ENCODE measurements at regions not wholly inside any gene's neighbourhood (a gene's known extent, or its start where the extent isn't known, plus 50 kb on each side); places are given as distances from the start of the nearest gene placed in this dataset.
"Not testable (repeated sequence)": the region's sequence is repeated elsewhere in the genome, so short reads cannot be mapped to it uniquely, and the experiment has no call there.

GRCh38 chr1:194039578-194039977 is 853.2 kb upstream of the B3GALT2 start:
- DNase-seq (ENCODE audit: low read depth in 3 of 3), result no peak

DNA sequence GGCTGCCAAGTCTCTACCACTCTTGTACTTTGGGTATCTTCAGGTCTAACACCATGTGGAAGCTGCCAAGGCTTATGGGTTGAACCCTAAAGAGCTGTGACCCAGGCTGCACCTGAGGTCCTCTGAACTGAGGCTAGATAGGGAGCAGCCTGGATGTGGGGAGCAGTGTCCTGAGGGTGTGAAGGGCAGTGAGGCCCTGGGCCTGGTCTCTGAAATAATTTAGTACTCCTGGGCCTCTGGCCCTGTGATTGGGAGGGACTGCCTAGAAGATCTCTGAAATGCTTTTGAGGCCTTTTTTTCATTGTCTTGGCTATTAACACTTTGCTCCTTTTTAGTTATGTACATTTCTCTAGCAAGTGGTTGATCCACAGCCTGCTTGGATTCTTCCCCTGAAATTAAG is 847.2 kb upstream of the B3GALT2 start:
- DNase-seq (ENCODE audit: low read depth in 3 of 3), result no peak

- no peak for DNase-seq (ENCODE audit: low read depth in 3 of 3)
Measured at GRCh38 chr1:194028002-194028401, 841.6 kb upstream of the B3GALT2 start.

DNA sequence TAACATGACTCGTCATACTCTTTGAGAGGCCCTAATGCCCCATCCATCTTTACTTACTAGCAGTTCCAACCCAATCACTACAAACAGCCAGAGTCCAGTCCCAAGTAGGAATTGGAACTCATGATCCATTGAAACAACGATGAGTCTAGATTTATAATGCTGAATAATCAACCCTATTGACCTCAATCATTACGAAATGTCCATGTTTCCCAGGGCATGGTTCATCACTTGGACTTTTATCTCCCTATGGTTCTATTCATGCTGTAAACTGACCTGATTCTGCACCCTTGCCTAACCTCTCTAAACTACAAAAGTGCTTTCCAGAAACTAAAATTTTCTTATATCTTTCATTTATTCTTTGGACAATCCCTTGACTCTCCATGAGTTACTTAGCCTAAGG is 840.0 kb upstream of the B3GALT2 start:
- DNase-seq (ENCODE audit: low read depth in 3 of 3), result no peak

DNA sequence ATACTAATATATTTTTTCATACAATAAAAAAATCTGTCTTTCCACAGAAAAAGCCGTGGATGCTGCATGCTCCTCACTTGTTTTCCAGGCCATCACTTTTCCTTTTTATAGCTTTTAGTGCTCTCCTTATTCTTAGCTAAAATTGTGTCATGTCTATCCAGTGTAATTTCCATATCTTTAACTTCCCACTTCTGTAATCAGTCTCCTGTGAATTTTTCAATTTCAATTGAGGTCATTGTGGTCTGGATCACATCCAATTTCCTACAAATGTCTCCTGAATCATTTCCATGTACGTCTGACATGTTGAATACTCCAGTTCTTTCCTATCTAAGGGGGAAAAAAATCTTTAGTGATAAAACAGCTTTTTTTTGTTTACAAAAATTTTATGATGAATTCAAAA is 838.2 kb upstream of the B3GALT2 start:
- DNase-seq (ENCODE audit: low read depth in 3 of 3), result no peak

- no peak for DNase-seq (ENCODE audit: low read depth in 3 of 3)
Measured at GRCh38 chr1:194014014-194014413, 827.6 kb upstream of the B3GALT2 start.

GRCh38 chr1:194013561-194013960 is 827.1 kb upstream of the B3GALT2 start:
- no peak for DNase-seq (ENCODE audit: low read depth in 3 of 3)

DNA sequence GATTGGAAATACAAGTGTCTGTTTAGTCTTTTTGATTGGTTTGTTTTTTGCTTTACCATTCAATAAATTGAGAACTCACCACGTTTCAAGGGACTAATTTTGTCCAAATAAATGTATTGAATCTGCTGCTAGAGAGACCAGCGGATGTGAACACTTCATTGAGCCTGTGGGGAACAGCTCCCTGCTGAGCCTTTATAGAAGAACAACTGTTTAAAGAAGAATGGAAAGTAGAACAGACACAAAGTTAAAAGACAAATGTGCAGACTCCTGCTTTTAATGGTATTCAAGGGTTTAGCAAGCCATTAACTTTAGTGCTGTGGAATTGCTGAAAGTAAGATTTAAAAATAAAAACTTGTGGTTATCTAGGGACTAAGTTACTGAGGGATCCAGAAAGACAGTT is 817.7 kb upstream of the B3GALT2 start:
- DNase-seq (ENCODE audit: low read depth in 3 of 3), result no peak

DNA sequence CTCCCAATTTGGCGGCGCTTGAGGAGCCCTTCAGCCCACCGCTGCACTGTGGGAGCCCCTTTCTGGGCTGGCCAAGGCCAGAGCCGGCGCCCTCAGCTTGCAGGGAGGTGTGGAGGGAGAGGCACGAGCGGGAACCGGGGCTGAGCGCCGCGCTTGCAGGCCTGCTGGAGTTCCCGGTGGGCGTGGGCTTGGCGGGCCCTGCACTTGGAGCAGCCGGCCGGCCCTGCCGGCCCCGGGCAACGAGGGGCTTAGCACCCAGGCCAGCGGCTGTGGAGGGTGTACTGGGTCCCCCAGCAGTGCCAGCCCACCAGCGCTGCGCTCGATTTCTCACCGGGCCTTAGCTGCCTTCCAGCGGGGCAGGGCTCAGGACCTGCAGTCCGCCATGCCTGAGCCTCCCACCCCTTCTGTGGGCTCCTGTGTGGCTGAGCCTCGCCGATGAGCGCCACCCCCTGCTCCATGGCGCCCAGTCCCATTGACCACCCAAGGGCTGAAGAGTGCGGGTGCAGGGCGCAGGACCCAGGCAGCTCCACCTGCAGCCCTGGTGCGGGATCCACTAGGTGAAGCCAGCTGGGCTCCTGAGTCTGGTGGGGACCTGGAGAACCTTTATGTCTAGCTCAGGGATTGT is 815.4 kb upstream of the B3GALT2 start:
- not testable (repeated sequence) for DNase-seq (ENCODE audit: low read depth in 3 of 3)

- no peak for DNase-seq (ENCODE audit: low read depth in 3 of 3)
Measured at GRCh38 chr1:193988885-193989284, 802.5 kb upstream of the B3GALT2 start.

- no peak for DNase-seq (ENCODE audit: low read depth in 3 of 3)
Measured at GRCh38 chr1:193979219-193979618, 792.8 kb upstream of the B3GALT2 start.

- DNase-seq (ENCODE audit: low read depth in 3 of 3), result no peak
Measured at GRCh38 chr1:193974286-193974798, 787.9 kb upstream of the B3GALT2 start.

- DNase-seq (ENCODE audit: low read depth in 3 of 3), result no peak
Measured at GRCh38 chr1:193973428-193973827, 787.0 kb upstream of the B3GALT2 start.

GRCh38 chr1:193971595-193971994 is 785.2 kb upstream of the B3GALT2 start:
- DNase-seq (ENCODE audit: low read depth in 3 of 3), result no peak

- no peak for DNase-seq (ENCODE audit: low read depth in 3 of 3)
Measured at GRCh38 chr1:193960499-193960898, 774.1 kb upstream of the B3GALT2 start.

- DNase-seq (ENCODE audit: low read depth in 3 of 3), result no peak
Measured at GRCh38 chr1:193960040-193960439, 773.6 kb upstream of the B3GALT2 start.

DNA sequence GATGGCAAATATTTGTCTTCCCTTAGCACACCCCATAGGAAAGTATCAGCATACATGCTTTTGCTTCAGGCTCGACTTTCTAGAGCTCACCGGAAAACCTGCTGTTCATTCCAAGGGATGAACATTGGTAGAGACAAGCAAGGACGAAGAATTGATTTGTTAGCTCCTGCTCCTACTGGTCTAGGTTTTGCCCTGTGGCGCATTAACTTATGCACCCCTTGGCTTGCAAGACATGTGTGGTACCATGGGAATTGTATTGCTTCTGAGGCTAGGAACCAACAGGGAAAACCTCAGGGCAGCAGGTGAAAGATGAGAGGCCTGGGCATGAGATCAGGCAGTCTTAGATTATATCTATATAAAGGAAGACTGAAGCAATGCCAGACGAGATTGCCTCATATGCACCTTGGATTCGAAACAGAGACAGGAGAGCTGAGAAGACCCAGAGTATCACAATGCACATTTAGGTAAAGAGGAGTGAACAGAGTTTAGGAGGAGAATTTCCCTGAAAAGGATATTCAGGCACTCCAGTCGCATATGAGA is 771.2 kb upstream of the B3GALT2 start:
- DNase-seq (ENCODE audit: low read depth in 3 of 3), result no peak

DNA sequence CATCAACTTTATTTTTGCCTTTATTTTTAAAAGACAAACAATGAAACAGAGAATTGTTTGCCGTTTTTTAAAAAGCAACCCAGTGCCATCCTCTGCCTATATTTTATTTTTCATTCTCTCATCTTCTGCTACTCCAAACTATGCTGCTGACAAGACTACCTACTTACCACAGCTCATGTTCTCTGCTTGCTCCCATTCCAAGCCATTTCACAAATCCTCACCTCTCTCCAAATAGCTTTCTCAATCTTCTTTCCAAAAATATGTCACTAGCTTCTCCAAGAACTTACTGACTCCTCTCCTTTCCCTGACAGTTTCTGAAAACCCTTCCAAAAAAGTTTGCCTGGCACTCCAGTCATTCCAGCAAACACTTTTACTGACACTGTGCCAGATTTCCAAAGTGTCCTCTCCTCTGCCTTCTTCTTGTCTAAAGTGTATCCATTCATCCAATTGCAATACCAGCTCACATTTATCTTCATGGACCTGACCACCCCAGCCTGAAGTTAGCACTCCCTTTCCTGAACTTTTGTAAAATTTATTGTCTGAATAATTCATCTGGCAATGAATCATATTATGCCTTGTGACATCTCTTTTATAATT is 766.5 kb upstream of the B3GALT2 start:
- DNase-seq (ENCODE audit: low read depth in 3 of 3), result no peak

GRCh38 chr1:193951984-193952383 is 765.6 kb upstream of the B3GALT2 start:
- no peak for DNase-seq (ENCODE audit: low read depth in 3 of 3)

GRCh38 chr1:193944454-193944853 is 758.0 kb upstream of the B3GALT2 start:
- no peak for DNase-seq (ENCODE audit: low read depth in 3 of 3)

- DNase-seq (ENCODE audit: low read depth in 3 of 3), result no peak
Measured at GRCh38 chr1:193940176-193940575, 753.8 kb upstream of the B3GALT2 start.

DNA sequence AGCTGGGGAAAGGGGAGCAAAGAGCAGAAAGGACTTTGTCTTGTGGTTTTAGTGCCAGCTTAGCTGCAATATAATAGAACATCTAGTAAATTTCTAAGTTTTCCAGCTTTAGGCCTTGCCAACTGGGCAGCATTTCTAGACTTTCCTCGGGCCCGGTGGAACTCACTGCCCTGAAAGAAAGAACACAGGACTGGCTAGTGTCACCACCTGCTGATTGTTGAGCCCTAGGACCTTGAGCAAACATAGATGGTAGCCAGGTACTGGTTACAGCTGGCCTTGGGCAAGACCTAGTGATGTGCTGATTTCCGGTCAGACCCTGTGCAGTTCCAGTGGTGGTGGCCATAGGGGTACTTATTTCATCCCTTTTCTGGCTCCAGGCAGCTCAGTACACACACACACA is 753.2 kb upstream of the B3GALT2 start:
- no peak for DNase-seq (ENCODE audit: low read depth in 3 of 3)

- no peak for DNase-seq (ENCODE audit: low read depth in 3 of 3)
Measured at GRCh38 chr1:193937308-193937707, 750.9 kb upstream of the B3GALT2 start.

Data from stimulated activated CD4-positive, alpha-beta T cell treated with anti-CD3 and anti-CD28 coated beads, TNF-alpha, amount 100 ng/mL, for 24 hours (primary cell).